A172 (cell line): ENCODE measurements at regions not wholly inside any gene's neighbourhood (a gene's known extent, or its start where the extent isn't known, plus 50 kb on each side); places are given as distances from the start of the nearest gene placed in this dataset.

Experiments used
- DNase-seq: peaks from one replicate; pipeline ENCODE4 v3.0.0-alpha.2; 2015; ENCODE audit warnings: low spot score

- no peak for DNase-seq
These were observed 52.2 kb upstream of the PAX6 start for GRCh38 chr11:31863170-31863832.

GRCh38 chr11:31861011-31861410 lies 49.9 kb upstream of the PAX6 start:
- no peak for DNase-seq
